Endothelial cell of umbilical vein (primary cell): ENCODE measurements at regions not wholly inside any gene's neighbourhood (a gene's known extent, or its start where the extent isn't known, plus 50 kb on each side); places are given as distances from the start of the nearest gene placed in this dataset.

ENCODE experiments used
- BruUV-seq: library from RNA; stranded (reverse); fragments of 400-500 nt; replicated peaks from 2 replicates; lab custom pipeline; 2021; lab: Mats Ljungman, UMichigan
- CTCF ChIA-PET: fragments of 300-600, 350-600 bp; sonication (Branson Sonifier 250); formaldehyde crosslinking; loops from one replicate; lab custom pipeline; 2021; ENCODE audit warnings: antibody characterized with exemption, inconsistent platforms; lab: Charles Lee
- POLR2A ChIA-PET: fragments of 300-600, 350-600 bp; sonication (Branson Sonifier 250); formaldehyde crosslinking; loops from one replicate; lab custom pipeline; 2021; ENCODE audit warnings: antibody characterized with exemption, inconsistent platforms; lab: Charles Lee
- DNase-seq: peaks from one replicate; pipeline ENCODE4 v3.0.0-alpha.2; 2011; ENCODE audit warnings: low read depth, low spot score
- FAIRE-seq: peaks from 2 replicates; lab custom pipeline; 2011; peaks lifted over from hg19 to GRCh38; lab: Jason Lieb, UNC
- H2AFZ ChIP-seq: 2 replicates; pipeline ENCODE4 v1.6.0; 2012; ENCODE audit warnings: low read depth, low read length, control low read depth, inconsistent platforms
- H3K27ac ChIP-seq: 2 replicates; pipeline ENCODE4 v1.5.1; 2011; ENCODE audit warnings: low read depth, mild to moderate bottlenecking, control low read depth, low read length, moderate library complexity; ENCODE audit not compliant: insufficient read depth
- H3K27me3 ChIP-seq, 2 experiments: 2 replicates each; pipeline versions ENCODE4 v1.6.0 to v1.6.1; 2011; ENCODE audit warnings: low read length in 2 of 2, mixed read lengths in 1 of 2; ENCODE audit not compliant: control insufficient read depth in 2 of 2, insufficient read depth in 2 of 2
- H3K36me3 ChIP-seq, 2 experiments: 2 replicates in 1 of 2; 3 replicates in 1 of 2; pipeline ENCODE4 v1.5.1; 2011; ENCODE audit warnings: low read length in 2 of 2, mild to moderate bottlenecking in 1 of 2, moderate library complexity in 1 of 2; ENCODE audit not compliant: control insufficient read depth in 2 of 2, insufficient read depth in 2 of 2; ENCODE audit errors: extremely low read depth in 1 of 2
- H3K4me1 ChIP-seq: 3 replicates; pipeline ENCODE4 v1.5.1; 2011; ENCODE audit warnings: mild to moderate bottlenecking, low read length; ENCODE audit not compliant: control insufficient read depth, insufficient read depth; ENCODE audit errors: extremely low read depth
- H3K4me2 ChIP-seq: 2 replicates; pipeline ENCODE4 v1.6.1; 2011; ENCODE audit warnings: low read length, control low read depth, mixed read lengths; ENCODE audit not compliant: insufficient read depth
- H3K4me3 ChIP-seq, 3 experiments: fragments of 200-600 bp in 1 of 3; sonication (generic), shearing (Covaris generic) in 1 of 3; replicated peaks in 1 of 3; 2 replicates each; pipeline ENCODE4 v1.5.1; 2011 to 2016; ENCODE audit warnings: control low read depth in 3 of 3, low read length in 3 of 3, mild to moderate bottlenecking in 2 of 3, inconsistent platforms in 1 of 3, low read depth in 1 of 3, moderate library complexity in 1 of 3; ENCODE audit not compliant: insufficient read depth in 1 of 3
- H3K79me2 ChIP-seq: 2 replicates; pipeline ENCODE4 v1.6.0; 2012; ENCODE audit warnings: low read length, inconsistent platforms; ENCODE audit not compliant: control insufficient read depth, insufficient read depth
- H3K9ac ChIP-seq: replicated peaks from 2 replicates; pipeline ENCODE3; 2011; ENCODE audit warnings: low read length, control low read depth; ENCODE audit not compliant: insufficient read depth; ENCODE audit errors: extremely low read depth
- H3K9me1 ChIP-seq: replicated peaks from 3 replicates; pipeline ENCODE4 v1.6.0; 2011; ENCODE audit warnings: mild to moderate bottlenecking, low read length; ENCODE audit not compliant: control insufficient read depth, insufficient read depth; ENCODE audit errors: extremely low read depth
- H3K9me3 ChIP-seq: replicated peaks from 2 replicates; pipeline ENCODE4 v1.5.1; 2012; ENCODE audit warnings: low read length, inconsistent platforms; ENCODE audit not compliant: control insufficient read depth, insufficient read depth
- H4K20me1 ChIP-seq: replicated peaks from 2 replicates; pipeline ENCODE3; 2011; ENCODE audit warnings: mild to moderate bottlenecking, low read length; ENCODE audit not compliant: control insufficient read depth, insufficient read depth; ENCODE audit errors: extremely low read depth
- EZH2 ChIP-seq: IDR thresholded peaks from 2 replicates; pipeline ENCODE4 v1.6.1; 2012; ENCODE audit warnings: borderline replicate concordance, low read depth, mild to moderate bottlenecking, moderate library complexity, low read length, inconsistent platforms; ENCODE audit not compliant: severe bottlenecking
- FOS ChIP-seq: IDR thresholded peaks from 2 replicates; pipeline ENCODE4 v1.6.1; 2011; ENCODE audit warnings: mild to moderate bottlenecking, low read length, moderate library complexity, borderline replicate concordance; ENCODE audit not compliant: insufficient read depth
- GATA2 ChIP-seq: IDR thresholded peaks from 2 replicates; pipeline ENCODE4 v1.7.0; 2011; ENCODE audit warnings: low read depth, mild to moderate bottlenecking, moderate library complexity, mixed read lengths, low read length; ENCODE audit not compliant: insufficient read length, insufficient read depth
- JUN ChIP-seq: IDR thresholded peaks from 2 replicates; pipeline ENCODE4 v1.6.1; 2011; ENCODE audit warnings: borderline replicate concordance, low read depth; ENCODE audit not compliant: insufficient read length, insufficient read depth
- MYC ChIP-seq: IDR thresholded peaks from one replicate; pipeline ENCODE4 v1.6.1; 2011; ENCODE audit warnings: mild to moderate bottlenecking, low read depth, low read length
- POLR2A ChIP-seq: IDR thresholded peaks from 2 replicates; pipeline ENCODE4 v1.6.1; 2012; ENCODE audit warnings: low read depth, mild to moderate bottlenecking, control low read depth, low read length
- POLR2AphosphoS5 ChIP-seq: IDR thresholded peaks from 2 replicates; pipeline ENCODE4 v1.6.1; 2012; ENCODE audit warnings: low read depth, mild to moderate bottlenecking, control low read depth, low read length, moderate library complexity; ENCODE audit not compliant: insufficient read depth
- dilution Hi-C: fragments of 300-500 bp; cut with MboI; formaldehyde crosslinking; loops from one replicate; pipeline ENCODE4 v1.15.0; 2019; ENCODE audit warnings: low sequenced_read_pairs; ENCODE audit not compliant: extremely low pct_ligation_motif_present
- intact Hi-C: fragments of 100-400 bp; cut with micrococcal nuclease; formaldehyde crosslinking; loops from one replicate; pipeline ENCODE4 v1.10.0; 2022
- TF ChIP-seq, protein P1 (sequence below), 2 donors: IDR thresholded peaks; 1 replicate in 1 of 2; 2 replicates in 1 of 2; pipeline ENCODE4 v1.5.1; 2011; ENCODE audit warnings: low read length in 2 of 2, mild to moderate bottlenecking in 2 of 2, moderate library complexity in 2 of 2, control low read depth in 1 of 2, inconsistent platforms in 1 of 2, low read depth in 1 of 2; ENCODE audit not compliant: insufficient read depth in 1 of 2; ENCODE audit errors: extremely low read depth in 1 of 2
- TF ChIP-seq, protein P2 (sequence below): IDR thresholded peaks from 2 replicates; pipeline ENCODE4 v1.6.1; 2011; ENCODE audit not compliant: insufficient read depth, insufficient read length

DNA sequence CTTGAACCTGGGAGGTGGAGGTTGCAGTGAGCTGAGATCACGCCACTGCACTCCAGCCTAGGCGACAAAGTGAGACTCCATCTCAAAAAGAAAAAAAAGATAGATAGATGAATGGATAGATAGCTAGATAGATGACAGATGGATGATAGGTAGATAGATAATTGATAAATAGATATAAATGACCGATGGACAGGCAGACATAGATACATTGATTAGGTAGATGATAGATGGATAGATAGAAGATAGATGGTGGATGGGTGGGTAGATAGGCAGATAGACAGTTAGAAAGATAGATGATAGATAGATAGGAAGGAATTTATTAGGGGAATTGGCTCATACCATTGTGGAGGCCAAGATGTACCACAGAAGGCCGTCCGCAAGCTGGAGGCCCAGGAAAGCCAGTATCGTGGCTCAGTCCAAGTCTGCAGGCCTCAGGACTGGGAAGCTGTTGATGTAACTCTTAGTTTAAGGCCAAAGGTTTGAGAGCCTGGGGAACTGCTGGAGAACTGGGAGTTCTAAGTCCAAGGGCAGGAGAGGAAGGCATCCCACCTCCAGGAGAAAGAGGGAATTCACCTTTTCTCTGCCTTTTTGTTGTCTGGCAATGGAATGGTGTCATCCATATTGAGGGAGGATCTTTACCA lies 156.1 kb downstream of the SEC14L1 start:
- no peaks in the 10 kb centered on the region for H3K4me1 ChIP-seq
- dilution Hi-C loops, result no loop called here
- TF ChIP-seq EZH2, result no peak
- no peak for TF ChIP-seq GATA2
- no peak for TF ChIP-seq MYC
- TF ChIP-seq FOS, result no peak
- TF ChIP-seq, protein P1, sequence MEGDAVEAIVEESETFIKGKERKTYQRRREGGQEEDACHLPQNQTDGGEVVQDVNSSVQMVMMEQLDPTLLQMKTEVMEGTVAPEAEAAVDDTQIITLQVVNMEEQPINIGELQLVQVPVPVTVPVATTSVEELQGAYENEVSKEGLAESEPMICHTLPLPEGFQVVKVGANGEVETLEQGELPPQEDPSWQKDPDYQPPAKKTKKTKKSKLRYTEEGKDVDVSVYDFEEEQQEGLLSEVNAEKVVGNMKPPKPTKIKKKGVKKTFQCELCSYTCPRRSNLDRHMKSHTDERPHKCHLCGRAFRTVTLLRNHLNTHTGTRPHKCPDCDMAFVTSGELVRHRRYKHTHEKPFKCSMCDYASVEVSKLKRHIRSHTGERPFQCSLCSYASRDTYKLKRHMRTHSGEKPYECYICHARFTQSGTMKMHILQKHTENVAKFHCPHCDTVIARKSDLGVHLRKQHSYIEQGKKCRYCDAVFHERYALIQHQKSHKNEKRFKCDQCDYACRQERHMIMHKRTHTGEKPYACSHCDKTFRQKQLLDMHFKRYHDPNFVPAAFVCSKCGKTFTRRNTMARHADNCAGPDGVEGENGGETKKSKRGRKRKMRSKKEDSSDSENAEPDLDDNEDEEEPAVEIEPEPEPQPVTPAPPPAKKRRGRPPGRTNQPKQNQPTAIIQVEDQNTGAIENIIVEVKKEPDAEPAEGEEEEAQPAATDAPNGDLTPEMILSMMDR (IDR thresholded peaks at IDR 0.05; ENCODE audit: extremely low read depth in 1 of 2, insufficient read depth in 1 of 2, low read depth in 1 of 2, low read length in 2 of 2), result no peak
- no peak for TF ChIP-seq POLR2A
- TF ChIP-seq JUN, result no peak
- TF ChIP-seq, protein P2, sequence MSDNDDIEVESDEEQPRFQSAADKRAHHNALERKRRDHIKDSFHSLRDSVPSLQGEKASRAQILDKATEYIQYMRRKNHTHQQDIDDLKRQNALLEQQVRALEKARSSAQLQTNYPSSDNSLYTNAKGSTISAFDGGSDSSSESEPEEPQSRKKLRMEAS, result no peak
- no peak for TF ChIP-seq POLR2AphosphoS5
- no peaks in the 10 kb centered on the region for H3K79me2 ChIP-seq
- intact Hi-C loops, result no loop called here
- peaks cover 0 to 5% of the 10 kb centered on the region in 2 experiments for H3K27me3 ChIP-seq
- FAIRE-seq (no peak), DNase-seq (no peak)
- no peak overlapping the region for H3K4me3 ChIP-seq
- BruUV-seq, result no TSS peak
- H3K9me3 ChIP-seq, result no peaks in the 10 kb centered on the region
- ChIA-PET CTCF (no interaction called here), POLR2A (no interaction called here)
- no peaks in the 10 kb centered on the region for H3K9me1 ChIP-seq
- H3K36me3 ChIP-seq, result no peaks in the 10 kb centered on the region
- no peak overlapping the region for H3K4me2 ChIP-seq
- no peak overlapping the region for H3K9ac ChIP-seq
- no peak overlapping the region for H3K27ac ChIP-seq
- H2AFZ ChIP-seq, result no peak overlapping the region
- H4K20me1 ChIP-seq, result no peaks in the 10 kb centered on the region
